ENCODE measurements at regions not wholly inside any gene's neighbourhood (a gene's known extent, or its start where the extent isn't known, plus 50 kb on each side); places are given as distances from the start of the nearest gene placed in this dataset.

DNA sequence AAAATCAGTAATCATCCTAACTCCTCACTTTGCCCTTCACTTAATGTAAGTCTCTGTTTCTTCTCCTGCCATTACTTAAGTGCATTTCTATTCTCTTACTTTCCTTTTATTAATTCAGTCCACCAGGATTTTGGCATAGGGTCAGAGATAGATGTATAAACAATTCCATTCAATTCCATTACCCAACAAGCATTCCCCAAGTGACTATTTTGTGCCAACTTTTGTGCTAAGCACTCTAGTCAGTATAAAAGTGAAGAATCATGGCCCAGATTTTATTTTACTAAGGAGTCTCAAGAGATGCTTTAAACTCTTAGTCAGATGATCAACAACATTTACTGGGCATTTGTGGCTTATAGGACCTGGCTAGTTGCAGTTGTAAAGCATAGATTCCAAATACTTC is 159.3 kb downstream of the DMAC1 start:
- H3K36me3 ChIP-seq (replicated peaks in 1 of 2; ENCODE audit: control insufficient read depth in 1 of 2, insufficient read depth in 2 of 2, low read length in 1 of 2) = no peaks in the 10 kb centered on the region
- POLR2A ChIA-PET = no interaction called here
- CTCF ChIA-PET = no interaction called here

DNA sequence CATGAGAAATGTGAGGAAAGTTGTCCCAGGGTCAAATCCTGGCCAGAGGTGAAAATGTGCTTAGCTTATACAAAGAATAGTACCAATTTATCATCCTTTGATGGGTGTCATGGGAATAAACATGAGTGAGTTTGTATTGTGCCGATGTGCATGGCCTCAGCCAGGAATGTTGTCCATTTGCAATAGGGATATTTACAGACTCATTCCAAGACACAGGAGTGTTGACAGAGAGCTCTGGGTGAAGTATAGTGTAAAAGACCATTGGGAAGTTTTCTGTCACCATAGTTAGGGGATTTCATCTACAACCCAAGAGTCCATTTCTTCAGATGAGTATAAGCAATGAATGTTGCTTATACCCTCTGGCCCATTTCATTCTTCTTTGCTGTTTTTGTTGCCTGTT is 160.1 kb downstream of the DMAC1 start:
- no peaks in the 10 kb centered on the region for H3K27me3 ChIP-seq (ENCODE audit: insufficient read depth)
- H3K9ac ChIP-seq = no peak overlapping the region
- H3K4me3 ChIP-seq (ENCODE audit: low read depth in 2 of 2, low read length in 1 of 2) = no peak overlapping the region
- ChIA-PET POLR2A (no interaction called here), CTCF (no interaction called here)
- TF ChIP-seq RCOR1 (IDR thresholded peaks at IDR 0.05; ENCODE audit: low read length) = no peak
- peaks cover 0 to 6% of the 10 kb centered on the region in 2 experiments; a peak in 2 of 4 replicates for H3K4me1 ChIP-seq (ENCODE audit: control insufficient read depth in 1 of 2, insufficient read depth in 2 of 2, low read depth in 1 of 2, low read length in 1 of 2)
- no peak for DNase-seq
- no peaks in the 10 kb centered on the region for H4K20me1 ChIP-seq (ENCODE audit: insufficient read depth)
- H3K9me3 ChIP-seq = no peaks in the 10 kb centered on the region
- H2AFZ ChIP-seq (ENCODE audit: low read depth) = no peak overlapping the region
- H3K9me2 ChIP-seq = no peaks in the 10 kb centered on the region
- H3K36me3 ChIP-seq (replicated peaks in 1 of 2; ENCODE audit: control insufficient read depth in 1 of 2, insufficient read depth in 2 of 2, low read length in 1 of 2) = no peaks in the 10 kb centered on the region
- 33% methylated on average over 1 of the region's 1 CpG for WGBS (ENCODE audit: low lambda C conversion rate)
- H3K79me2 ChIP-seq (ENCODE audit: insufficient read depth) = no peaks in the 10 kb centered on the region
- no peak overlapping the region for H3K4me2 ChIP-seq
- H3F3A ChIP-seq (replicated peaks; ENCODE audit: insufficient read depth) = no peaks in the 10 kb centered on the region
- H3K27ac ChIP-seq (ENCODE audit: low read depth in 2 of 2, low read length in 1 of 2) = no peak overlapping the region

More for the DNA sequence above, 159.3 kb downstream of the DMAC1 start:
- H3K9ac ChIP-seq = no peak overlapping the region
- no peaks in the 10 kb centered on the region for H3F3A ChIP-seq (replicated peaks; ENCODE audit: insufficient read depth)
- H3K4me2 ChIP-seq = no peak overlapping the region
- H3K9me3 ChIP-seq = no peaks in the 10 kb centered on the region
- no peaks in the 10 kb centered on the region for H3K9me2 ChIP-seq
- H3K79me2 ChIP-seq (ENCODE audit: insufficient read depth) = no peaks in the 10 kb centered on the region
- no peak for DNase-seq
- no peak for TF ChIP-seq TEAD4 (IDR thresholded peaks at IDR 0.05; ENCODE audit: borderline replicate concordance, insufficient read depth)
- no peak for TF ChIP-seq SIN3A (IDR thresholded peaks at IDR 0.05; ENCODE audit: borderline replicate concordance, low read depth, low read length)
- no peak for TF ChIP-seq YY1 (IDR thresholded peaks at IDR 0.05; ENCODE audit: low read depth)
- TF ChIP-seq TAF1 (IDR thresholded peaks at IDR 0.05; ENCODE audit: borderline replicate concordance, low read depth, low read length) = no peak
- TF ChIP-seq, protein P1, sequence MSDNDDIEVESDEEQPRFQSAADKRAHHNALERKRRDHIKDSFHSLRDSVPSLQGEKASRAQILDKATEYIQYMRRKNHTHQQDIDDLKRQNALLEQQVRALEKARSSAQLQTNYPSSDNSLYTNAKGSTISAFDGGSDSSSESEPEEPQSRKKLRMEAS (IDR thresholded peaks at IDR 0.05; ENCODE audit: low read depth) = no peak
- no peak for TF ChIP-seq RFX5 (IDR thresholded peaks at IDR 0.05; ENCODE audit: low read length)
- no peak for TF ChIP-seq FOXM1 (IDR thresholded peaks at IDR 0.05; ENCODE audit: low read depth)
- no peak for TF ChIP-seq MXI1 (IDR thresholded peaks at IDR 0.05; ENCODE audit: low read depth, low read length)
- TF ChIP-seq GABPA (IDR thresholded peaks at IDR 0.05; ENCODE audit: low read depth) = no peak
- no peak for TF ChIP-seq EP300 (IDR thresholded peaks at IDR 0.05; ENCODE audit: borderline replicate concordance in 1 of 2, low read depth in 1 of 2, low read length in 1 of 2)
- no peak for TF ChIP-seq FOXJ3 (CRISPR knock-in tag; IDR thresholded peaks at IDR 0.05)
- no peak for TF ChIP-seq FOSL2 (IDR thresholded peaks at IDR 0.05; ENCODE audit: borderline replicate concordance, low read depth)
- TF ChIP-seq CHD2 (IDR thresholded peaks at IDR 0.05; ENCODE audit: low read length, partially characterized antibody) = no peak
- no peak for TF ChIP-seq NRF1 (IDR thresholded peaks at IDR 0.05; ENCODE audit: low read depth, low read length)
- no peak for TF ChIP-seq ZBTB33 (IDR thresholded peaks at IDR 0.05; ENCODE audit: borderline replicate concordance, low read depth)
- TF ChIP-seq, protein P2, sequence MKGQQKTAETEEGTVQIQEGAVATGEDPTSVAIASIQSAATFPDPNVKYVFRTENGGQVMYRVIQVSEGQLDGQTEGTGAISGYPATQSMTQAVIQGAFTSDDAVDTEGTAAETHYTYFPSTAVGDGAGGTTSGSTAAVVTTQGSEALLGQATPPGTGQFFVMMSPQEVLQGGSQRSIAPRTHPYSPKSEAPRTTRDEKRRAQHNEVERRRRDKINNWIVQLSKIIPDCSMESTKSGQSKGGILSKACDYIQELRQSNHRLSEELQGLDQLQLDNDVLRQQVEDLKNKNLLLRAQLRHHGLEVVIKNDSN (IDR thresholded peaks at IDR 0.05; ENCODE audit: borderline replicate concordance, low read depth) = no peak
- TF ChIP-seq TCF12 (IDR thresholded peaks at IDR 0.05) = no peak
- TF ChIP-seq RAD21 (IDR thresholded peaks at IDR 0.05; ENCODE audit: low read length) = no peak
- H2AFZ ChIP-seq (ENCODE audit: low read depth) = no peak overlapping the region
- H3K4me1 ChIP-seq (ENCODE audit: control insufficient read depth in 1 of 2, insufficient read depth in 2 of 2, low read depth in 1 of 2, low read length in 1 of 2) = peaks cover 0 to 6% of the 10 kb centered on the region in 2 experiments; a peak in 2 of 4 replicates
- no peaks in the 10 kb centered on the region for H3K27me3 ChIP-seq (ENCODE audit: insufficient read depth)
- no peaks in the 10 kb centered on the region for H4K20me1 ChIP-seq (ENCODE audit: insufficient read depth)
- H3K27ac ChIP-seq (ENCODE audit: low read depth in 2 of 2, low read length in 1 of 2) = no peak overlapping the region
- no peak overlapping the region for H3K4me3 ChIP-seq (ENCODE audit: low read depth in 2 of 2, low read length in 1 of 2)

Data from SK-N-SH (cell line).